ENCODE measurements at regions not wholly inside any gene's neighbourhood (a gene's known extent, or its start where the extent isn't known, plus 50 kb on each side); places are given as distances from the start of the nearest gene placed in this dataset.

DNA sequence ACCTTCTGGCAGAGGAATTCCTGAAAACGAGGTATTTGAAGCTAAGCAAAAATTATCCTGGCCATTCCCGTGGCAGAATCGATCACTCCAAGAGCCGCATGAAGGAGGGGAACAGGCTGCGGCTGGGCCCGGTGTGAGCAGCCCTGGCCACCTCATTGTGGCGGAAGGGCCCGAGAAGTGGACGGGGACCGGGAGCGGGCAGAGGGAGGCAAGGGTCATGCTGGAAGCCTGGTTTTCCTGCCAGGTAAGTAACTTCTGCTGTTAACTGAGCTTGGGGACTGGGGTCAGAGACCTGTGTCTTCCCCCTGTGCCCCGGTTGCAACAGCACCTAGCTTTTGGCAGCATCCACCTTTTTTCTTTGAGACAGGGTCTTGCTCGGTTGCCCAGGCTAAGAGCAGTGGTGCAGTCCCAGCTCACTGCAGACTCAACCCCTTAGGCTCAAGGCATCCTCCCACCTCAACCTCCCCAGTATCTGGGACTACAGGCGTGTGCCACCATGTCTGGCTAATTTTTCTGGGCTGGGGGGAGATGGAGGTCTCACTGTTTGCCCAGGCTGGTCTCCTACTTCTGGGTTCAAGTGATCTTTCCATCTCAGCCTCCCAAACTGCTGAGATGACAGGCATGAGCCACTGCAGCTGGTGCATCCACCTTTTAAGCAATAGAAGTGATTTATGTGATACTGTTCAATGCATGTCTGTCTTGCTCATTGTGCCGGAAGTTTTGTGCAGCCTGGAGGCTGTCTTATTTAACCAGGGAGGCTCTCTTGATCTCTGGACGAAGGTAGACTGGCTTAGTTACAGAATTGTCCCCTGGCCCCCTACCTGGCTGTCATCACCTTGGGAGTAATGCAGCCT is 174.0 kb upstream of the MYL2 start:
- DNase-seq (ENCODE audit: low read depth): no peak
- no peak overlapping the region for H3K4me3 ChIP-seq (ENCODE audit: low read length)
- TF ChIP-seq, protein P1, sequence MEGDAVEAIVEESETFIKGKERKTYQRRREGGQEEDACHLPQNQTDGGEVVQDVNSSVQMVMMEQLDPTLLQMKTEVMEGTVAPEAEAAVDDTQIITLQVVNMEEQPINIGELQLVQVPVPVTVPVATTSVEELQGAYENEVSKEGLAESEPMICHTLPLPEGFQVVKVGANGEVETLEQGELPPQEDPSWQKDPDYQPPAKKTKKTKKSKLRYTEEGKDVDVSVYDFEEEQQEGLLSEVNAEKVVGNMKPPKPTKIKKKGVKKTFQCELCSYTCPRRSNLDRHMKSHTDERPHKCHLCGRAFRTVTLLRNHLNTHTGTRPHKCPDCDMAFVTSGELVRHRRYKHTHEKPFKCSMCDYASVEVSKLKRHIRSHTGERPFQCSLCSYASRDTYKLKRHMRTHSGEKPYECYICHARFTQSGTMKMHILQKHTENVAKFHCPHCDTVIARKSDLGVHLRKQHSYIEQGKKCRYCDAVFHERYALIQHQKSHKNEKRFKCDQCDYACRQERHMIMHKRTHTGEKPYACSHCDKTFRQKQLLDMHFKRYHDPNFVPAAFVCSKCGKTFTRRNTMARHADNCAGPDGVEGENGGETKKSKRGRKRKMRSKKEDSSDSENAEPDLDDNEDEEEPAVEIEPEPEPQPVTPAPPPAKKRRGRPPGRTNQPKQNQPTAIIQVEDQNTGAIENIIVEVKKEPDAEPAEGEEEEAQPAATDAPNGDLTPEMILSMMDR (IDR thresholded peaks at IDR 0.05; ENCODE audit: insufficient read depth, low read depth, low read length, missing control alignments): no peak

- H3K4me3 ChIP-seq (ENCODE audit: low read length): no peak overlapping the region
- DNase-seq (ENCODE audit: low read depth): no peak
- TF ChIP-seq, protein P1 (IDR thresholded peaks at IDR 0.05; ENCODE audit: insufficient read depth, low read depth, low read length, missing control alignments): no peak
These were observed 173.2 kb upstream of the MYL2 start for GRCh38 chr12:111093428-111094142.

DNA sequence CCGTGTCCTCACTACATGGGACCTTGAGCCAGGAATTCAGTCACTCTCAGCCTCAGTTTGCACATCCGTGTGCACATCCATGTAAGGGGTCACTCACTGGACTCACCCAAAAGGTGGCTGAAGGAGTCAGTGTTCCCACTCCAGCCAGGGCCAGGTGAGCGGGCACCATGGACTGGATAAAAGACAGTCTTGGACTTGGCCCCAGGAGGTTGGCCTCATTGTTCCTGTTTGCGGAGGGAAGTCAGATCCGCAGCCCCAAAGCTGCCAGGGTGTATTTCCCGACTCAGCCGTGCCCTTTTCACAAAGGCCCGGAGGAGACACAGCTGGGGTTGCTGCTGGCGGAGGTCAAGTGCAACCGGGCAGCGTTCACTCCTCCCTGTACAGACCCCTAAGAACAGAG is 170.7 kb upstream of the MYL2 start:
- TF ChIP-seq, protein P1 (IDR thresholded peaks at IDR 0.05; ENCODE audit: insufficient read depth, low read depth, low read length, missing control alignments): no peak
- DNase-seq (ENCODE audit: low read depth): no peak
- H3K4me3 ChIP-seq (ENCODE audit: low read length): no peak overlapping the region

- TF ChIP-seq, protein P1 (IDR thresholded peaks at IDR 0.05; ENCODE audit: insufficient read depth, low read depth, low read length, missing control alignments): no peak
- DNase-seq (ENCODE audit: low read depth): no peak
- no peak overlapping the region for H3K4me3 ChIP-seq (ENCODE audit: low read length)
These were observed 169.2 kb upstream of the MYL2 start for GRCh38 chr12:111089616-111090015.

DNA sequence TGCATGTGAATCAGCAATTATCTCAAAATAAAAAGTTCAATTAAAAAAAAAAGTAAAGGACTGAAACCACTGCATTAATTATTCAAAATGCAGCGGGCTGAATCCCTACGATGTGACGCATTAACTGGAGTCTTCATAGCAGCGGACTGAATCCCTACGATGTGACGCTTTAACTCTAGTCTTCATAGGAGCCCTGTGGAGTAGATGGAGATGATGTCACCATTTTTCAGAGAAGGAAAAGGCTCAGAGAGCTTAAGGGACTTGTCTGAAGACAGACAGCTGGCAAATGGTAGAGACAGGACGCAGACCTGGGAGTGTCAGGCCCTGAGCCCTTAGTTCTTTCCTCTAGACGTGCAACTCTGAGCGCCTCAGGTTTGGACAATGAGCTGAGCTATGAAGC is 168.0 kb upstream of the MYL2 start:
- no peak for DNase-seq (ENCODE audit: low read depth)
- no peak overlapping the region for H3K4me3 ChIP-seq (ENCODE audit: low read length)
- TF ChIP-seq, protein P1 (IDR thresholded peaks at IDR 0.05; ENCODE audit: insufficient read depth, low read depth, low read length, missing control alignments): no peak

DNA sequence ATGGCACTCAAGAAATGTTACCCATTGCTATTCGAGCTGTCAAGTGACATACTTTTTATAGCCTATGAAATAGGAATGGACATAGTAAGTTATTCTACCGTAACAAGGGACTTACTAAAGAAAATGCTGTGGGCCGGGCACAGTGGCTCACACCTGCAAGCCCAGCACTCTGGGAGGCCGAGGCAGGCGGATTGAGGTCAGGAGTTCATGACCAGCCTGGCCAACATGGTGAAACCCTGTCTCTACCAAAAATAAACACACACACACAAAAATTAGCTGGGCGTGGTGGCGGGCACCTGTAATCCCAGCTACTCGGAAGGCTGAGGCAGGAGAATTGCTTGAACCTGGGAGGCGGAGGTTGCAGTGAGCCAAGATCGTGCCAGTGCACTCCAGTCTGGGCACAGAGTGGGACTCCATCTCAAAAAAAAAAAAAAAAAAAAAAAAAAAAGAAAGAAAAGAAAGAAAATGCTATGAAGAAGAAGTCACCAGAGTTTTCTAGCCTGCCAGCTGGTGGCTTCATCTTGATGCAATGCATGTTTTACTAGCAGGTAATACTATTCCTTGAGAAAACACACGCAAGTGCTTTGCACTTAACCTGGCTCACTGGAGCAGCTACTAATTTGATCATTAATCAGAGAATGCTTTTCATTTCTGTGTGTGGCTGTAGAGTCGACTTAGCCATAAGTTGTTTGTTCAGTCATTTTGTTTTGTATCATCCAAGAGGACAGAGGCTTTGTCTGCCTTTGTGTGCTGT is 166.7 kb upstream of the MYL2 start:
- DNase-seq (ENCODE audit: low read depth): no peak
- H3K4me3 ChIP-seq (ENCODE audit: low read length): no peak overlapping the region
- TF ChIP-seq, protein P1 (IDR thresholded peaks at IDR 0.05; ENCODE audit: insufficient read depth, low read depth, low read length, missing control alignments): no peak
